CD4-positive, alpha-beta T cell (primary cell): ENCODE measurements at regions not wholly inside any gene's neighbourhood (a gene's known extent, or its start where the extent isn't known, plus 50 kb on each side); places are given as distances from the start of the nearest gene placed in this dataset.

Experiments used
- ATAC-seq: fragments of 200-7000 bp; cut with Tn5 transposase; one replicate; pipeline ENCODE4 v1.10.0; 2022; ENCODE audit warnings: mild to moderate bottlenecking; ENCODE audit not compliant: poor library complexity
- CTCF ChIA-PET: fragments of 350-600 bp; sonication (Branson Sonifier 250); formaldehyde crosslinking; loops from one replicate; lab custom pipeline; 2021; ENCODE audit warnings: antibody characterized with exemption, inconsistent platforms; lab: Charles Lee
- POLR2A ChIA-PET: fragments of 350-600 bp; sonication (Branson Sonifier 250); formaldehyde crosslinking; loops from one replicate; lab custom pipeline; 2021; ENCODE audit warnings: antibody characterized with exemption, inconsistent platforms; lab: Charles Lee
- DNase-seq, 14 experiments: peaks; one replicate each; pipeline ENCODE4 v3.0.0-alpha.2; 2013 to 2020; ENCODE audit warnings: mixed read lengths in 2 of 14
- H3K27ac ChIP-seq, 2 donors: one replicate each; pipeline versions ENCODE4 v1.5.1 to v1.7.0; 2013; ENCODE audit warnings: low read length in 2 of 2, low read depth in 1 of 2, mild to moderate bottlenecking in 1 of 2
- H3K27me3 ChIP-seq, 2 experiments: 1 replicate in 1 of 2; 2 replicates in 1 of 2; pipeline versions ENCODE4 v1.6.1 to v1.7.0; 2013; ENCODE audit warnings: low read length in 2 of 2, control low read depth in 1 of 2, mild to moderate bottlenecking in 1 of 2, moderate library complexity in 1 of 2; ENCODE audit not compliant: insufficient read depth in 2 of 2, control insufficient read depth in 1 of 2
- H3K36me3 ChIP-seq: one replicate; pipeline ENCODE4 v1.6.1; 2013; ENCODE audit warnings: low read length, control low read depth; ENCODE audit not compliant: insufficient read depth
- H3K4me1 ChIP-seq: one replicate; pipeline ENCODE4 v1.6.1; 2013; ENCODE audit warnings: low read length, control low read depth; ENCODE audit not compliant: insufficient read depth
- H3K4me3 ChIP-seq: one replicate; pipeline ENCODE4 v1.5.1; 2013; ENCODE audit warnings: mild to moderate bottlenecking, low read length, moderate library complexity
- H3K9me3 ChIP-seq, 2 experiments: 1 replicate in 1 of 2; 2 replicates in 1 of 2; pipeline versions ENCODE4 v1.6.1 to v1.7.0; 2013; ENCODE audit warnings: low read length in 2 of 2, mild to moderate bottlenecking in 2 of 2, control low read depth in 1 of 2, moderate library complexity in 1 of 2; ENCODE audit not compliant: control insufficient read depth in 1 of 2, insufficient read depth in 1 of 2
- H3K27ac Mint-ChIP-seq: one replicate; pipeline ENCODE4 v1.8.0; 2020; ENCODE audit warnings: mixed read lengths
- H3K27me3 Mint-ChIP-seq: one replicate; pipeline ENCODE4 v1.8.0; 2021; ENCODE audit warnings: mixed read lengths
- H3K36me3 Mint-ChIP-seq: one replicate; pipeline ENCODE4 v1.8.0; 2021; ENCODE audit warnings: low read depth, mixed read lengths
- H3K4me1 Mint-ChIP-seq: one replicate; pipeline ENCODE4 v1.8.0; 2021; ENCODE audit warnings: low read depth, mixed read lengths
- H3K4me3 Mint-ChIP-seq: one replicate; pipeline ENCODE4 v1.8.0; 2020; ENCODE audit warnings: mild to moderate bottlenecking, mixed read lengths
- H3K9me3 Mint-ChIP-seq: one replicate; pipeline ENCODE4 v1.8.0; 2020; ENCODE audit warnings: mixed read lengths
- CTCF ChIP-seq: fragments of 200-600 bp; IDR thresholded peaks from one replicate; pipeline ENCODE4 v1.8.0; 2022; ENCODE audit warnings: antibody characterized with exemption, mild to moderate bottlenecking
- intact Hi-C, 2 experiments: fragments of 100-400 bp; cut with DNase I in 1 of 2; cut with micrococcal nuclease in 1 of 2; formaldehyde crosslinking; loops; one replicate each; pipeline versions ENCODE4 v1.15.1 to v1.9.0; 2023 to 2025; cut with DNase I, micrococcal nuclease

- ChIA-PET CTCF (no interaction called here), POLR2A (no interaction called here)
- H3K27ac ChIP-seq = no peak overlapping the region
- H3K27ac Mint-ChIP-seq = no peak overlapping the region
- H3K4me3 Mint-ChIP-seq = no peak overlapping the region
- no peaks in the 10 kb centered on the region for H3K4me1 ChIP-seq
- TF ChIP-seq CTCF = no peak
- no peaks in the 10 kb centered on the region for H3K9me3 Mint-ChIP-seq
- no peak for DNase-seq
- no peaks in the 10 kb centered on the region for H3K4me1 Mint-ChIP-seq
- no peak for ATAC-seq
- H3K9me3 ChIP-seq = no peaks in the 10 kb centered on the region
- no peaks in the 10 kb centered on the region for H3K36me3 Mint-ChIP-seq
- no peak overlapping the region for H3K4me3 ChIP-seq
- H3K27me3 ChIP-seq = peaks cover 0 to 4% of the 10 kb centered on the region in 2 experiments
- H3K27me3 Mint-ChIP-seq = peaks cover 9% of the 10 kb centered on the region
- no peaks in the 10 kb centered on the region for H3K36me3 ChIP-seq
- intact Hi-C loops = no loop called here
Measured at GRCh38 chr15:81612631-81613030, 238.6 kb upstream of the TMC3 start.

- H3K4me1 ChIP-seq = no peaks in the 10 kb centered on the region
- intact Hi-C loops = no loop called here
- Mint-ChIP-seq H3K36me3 (no peaks in the 10 kb centered on the region), H3K4me3 (no peak overlapping the region), H3K4me1 (no peaks in the 10 kb centered on the region), H3K27ac (no peak overlapping the region), H3K9me3 (no peaks in the 10 kb centered on the region), H3K27me3 (peaks cover 9% of the 10 kb centered on the region)
- DNase-seq = no peak
- no peak overlapping the region for H3K4me3 ChIP-seq
- no peak for TF ChIP-seq CTCF
- peaks cover 0 to 4% of the 10 kb centered on the region in 2 experiments for H3K27me3 ChIP-seq
- no peaks in the 10 kb centered on the region for H3K36me3 ChIP-seq
- CTCF ChIA-PET = no interaction called here
- no peaks in the 10 kb centered on the region for H3K9me3 ChIP-seq
- no peak overlapping the region for H3K27ac ChIP-seq
- POLR2A ChIA-PET = no interaction called here
- no peak for ATAC-seq
Measured at GRCh38 chr15:81611679-81612078, 237.7 kb upstream of the TMC3 start.

GRCh38 chr15:81608309-81608829 is 234.4 kb upstream of the TMC3 start:
- Histone ChIP-seq H3K4me3 (no peak overlapping the region), H3K4me1 (no peaks in the 10 kb centered on the region), H3K36me3 (no peaks in the 10 kb centered on the region), H3K27ac (no peak overlapping the region), H3K9me3 (no peaks in the 10 kb centered on the region), H3K27me3 (peaks cover 0 to 4% of the 10 kb centered on the region in 2 experiments)
- no peak for DNase-seq
- Mint-ChIP-seq H3K36me3 (no peaks in the 10 kb centered on the region), H3K4me1 (no peaks in the 10 kb centered on the region), H3K27ac (no peak overlapping the region), H3K9me3 (no peaks in the 10 kb centered on the region), H3K27me3 (peaks cover 14% of the 10 kb centered on the region), H3K4me3 (no peak overlapping the region)
- ATAC-seq = no peak
- ChIA-PET CTCF (no interaction called here), POLR2A (no interaction called here)
- no peak for TF ChIP-seq CTCF
- intact Hi-C loops = no loop called here
